ENCODE measurements at regions not wholly inside any gene's neighbourhood (a gene's known extent, or its start where the extent isn't known, plus 50 kb on each side); places are given as distances from the start of the nearest gene placed in this dataset.
"Not testable (repeated sequence)": the region's sequence is repeated elsewhere in the genome, so short reads cannot be mapped to it uniquely, and the experiment has no call there.

DNA sequence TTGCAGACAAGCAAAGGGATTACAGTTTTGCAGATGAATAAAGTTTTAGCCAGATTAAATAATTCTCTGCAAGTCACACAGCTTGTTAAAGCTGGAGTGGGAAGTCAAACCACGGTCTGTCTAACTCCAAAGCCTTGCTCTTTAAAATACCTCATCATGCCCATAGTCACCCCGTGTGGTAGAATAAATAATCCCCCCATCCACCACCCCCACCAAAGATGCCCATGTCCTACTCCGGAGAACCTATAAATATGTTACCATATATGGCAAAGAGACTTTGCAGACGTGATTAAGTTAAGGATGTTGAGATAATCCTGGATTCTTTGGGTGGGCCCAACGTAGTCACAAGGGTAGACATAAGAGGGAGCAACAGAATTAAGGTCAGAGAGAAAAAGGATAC lies 118.7 kb downstream of the BEND2 start:
- DNase-seq (ENCODE audit: low read depth, low spot score), result no peak

DNA sequence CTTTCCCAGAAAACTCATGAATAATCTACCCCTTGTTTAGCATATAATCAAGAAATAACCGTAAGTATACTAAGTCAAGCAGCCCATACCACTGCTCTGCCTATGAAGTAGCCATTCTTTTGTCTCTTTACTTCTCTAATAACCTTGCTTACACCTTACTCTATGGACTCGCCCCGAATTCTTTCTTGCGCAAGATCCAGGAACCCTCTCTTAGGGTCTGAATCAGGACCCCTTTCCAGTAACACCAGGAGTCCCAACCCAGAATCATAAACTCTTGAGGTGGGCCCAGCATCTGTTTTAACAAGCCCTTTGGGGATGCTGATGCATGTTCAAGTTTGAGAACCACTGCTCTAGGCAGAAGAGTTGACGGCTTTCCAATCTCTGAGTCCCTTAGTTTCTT lies 119.6 kb downstream of the BEND2 start:
- DNase-seq (ENCODE audit: low read depth, low spot score), result no peak
- H3K4me3 ChIP-seq (ENCODE audit: low read length), result no peak overlapping the region

More for the DNA sequence above, 118.7 kb downstream of the BEND2 start:
- H3K4me3 ChIP-seq (ENCODE audit: low read length), result no peak overlapping the region

DNA sequence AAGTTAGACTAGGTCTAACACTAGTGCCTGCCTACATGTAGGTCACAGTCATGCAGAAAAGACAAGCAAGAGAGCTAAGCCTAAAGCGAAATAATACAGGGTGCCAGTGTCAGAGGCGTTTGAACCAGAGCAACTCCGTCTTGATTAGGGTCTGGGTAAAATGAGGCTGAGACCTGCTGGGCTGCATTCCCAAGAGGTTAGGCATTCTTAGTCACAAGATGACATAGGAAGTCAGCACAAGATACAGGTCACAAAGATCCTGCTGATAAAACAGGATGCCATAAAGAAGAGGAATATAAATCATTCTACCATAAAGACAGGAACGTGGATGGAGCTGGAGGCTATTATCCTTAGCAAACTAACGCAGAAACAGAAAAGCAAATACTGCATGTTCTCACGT lies 120.9 kb downstream of the BEND2 start:
- no peak for DNase-seq (ENCODE audit: low read depth, low spot score)
- H3K4me3 ChIP-seq (ENCODE audit: low read length), result no peak overlapping the region

DNA sequence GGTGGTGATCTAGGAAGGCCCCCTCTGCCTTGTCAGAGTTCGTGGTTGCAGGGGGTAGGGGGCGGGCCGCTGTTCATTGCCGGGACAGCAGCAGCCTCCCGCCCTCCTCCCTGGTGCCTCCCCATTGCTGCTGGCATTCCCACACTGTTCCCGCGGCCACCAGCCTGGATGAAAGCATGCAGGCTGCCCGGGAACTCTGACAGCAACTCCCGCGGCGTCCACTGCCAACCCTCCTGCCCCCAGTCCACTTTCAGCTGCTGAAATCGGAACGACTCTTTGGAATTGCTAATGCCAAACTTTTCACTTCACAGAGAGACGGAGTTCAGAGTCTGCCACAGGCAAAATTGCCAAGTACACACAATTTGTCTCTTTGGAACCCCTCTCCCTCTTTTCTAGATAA lies 121.9 kb downstream of the BEND2 start:
- H3K4me3 ChIP-seq (ENCODE audit: low read length), result no peak overlapping the region
- DNase-seq (ENCODE audit: low read depth, low spot score), result no peak

DNA sequence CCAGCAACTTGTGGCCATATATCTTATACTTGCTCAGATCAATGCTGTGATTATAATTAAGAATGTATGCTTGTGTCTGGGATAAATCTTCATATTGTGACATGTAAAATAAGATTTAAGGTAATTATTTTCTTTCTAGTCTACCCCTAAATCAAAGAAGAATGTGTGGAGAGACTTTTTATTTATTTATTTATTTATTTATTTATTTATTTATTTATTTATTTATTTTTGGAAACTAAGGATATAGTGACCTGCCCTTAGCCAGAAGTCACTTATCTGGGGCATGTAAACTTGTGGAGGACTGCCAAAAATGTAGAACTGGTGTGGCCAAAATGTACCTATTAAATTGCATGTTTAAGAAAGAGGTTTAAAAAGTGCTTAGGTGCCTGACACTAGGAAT lies 144.3 kb downstream of the BEND2 start:
- H3K4me3 ChIP-seq (ENCODE audit: low read length), result no peak overlapping the region
- DNase-seq (ENCODE audit: low read depth, low spot score), result no peak

DNA sequence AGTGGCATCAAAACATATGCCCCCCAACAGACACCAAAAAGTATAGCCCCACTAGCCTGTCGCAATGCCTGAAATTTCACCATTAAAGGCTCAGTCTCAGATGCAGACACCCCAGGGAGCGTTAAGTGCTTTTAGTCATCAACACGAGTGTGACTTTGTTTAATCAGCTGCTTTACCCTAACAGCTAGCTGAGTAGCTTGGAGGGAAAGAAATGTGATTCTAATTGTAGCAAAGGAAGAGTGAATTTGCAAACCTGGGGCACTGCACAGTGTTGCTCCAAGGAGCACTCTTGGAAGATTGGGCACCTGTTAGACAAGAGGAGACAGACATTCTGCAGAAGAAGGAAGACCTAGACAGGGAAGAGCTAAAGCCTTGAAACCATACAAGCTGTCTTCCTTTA lies 145.1 kb downstream of the BEND2 start:
- DNase-seq (ENCODE audit: low read depth, low spot score), result no peak
- H3K4me3 ChIP-seq (ENCODE audit: low read length), result no peak overlapping the region

DNA sequence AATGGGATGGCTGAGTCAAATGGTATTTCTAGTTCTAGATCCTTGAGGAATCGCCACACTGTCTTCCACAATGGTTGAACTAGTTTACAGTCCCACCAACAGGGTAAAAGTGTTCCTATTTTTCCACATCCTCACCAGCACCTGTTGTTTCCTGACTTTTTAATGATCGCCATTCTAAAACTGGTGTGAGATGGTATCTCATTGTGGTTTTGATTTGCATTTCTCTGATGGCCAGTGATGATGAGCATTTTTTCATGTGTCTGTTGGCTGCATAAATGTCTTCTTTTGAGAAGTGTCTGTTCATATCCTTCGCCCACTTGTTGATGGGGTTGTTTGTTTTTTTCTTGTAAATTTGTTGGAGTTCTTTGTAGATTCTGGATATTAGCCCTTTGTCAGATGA lies 152.6 kb downstream of the BEND2 start:
- not testable (repeated sequence) for DNase-seq (ENCODE audit: low read depth, low spot score); H3K4me3 ChIP-seq (ENCODE audit: low read length)

DNA sequence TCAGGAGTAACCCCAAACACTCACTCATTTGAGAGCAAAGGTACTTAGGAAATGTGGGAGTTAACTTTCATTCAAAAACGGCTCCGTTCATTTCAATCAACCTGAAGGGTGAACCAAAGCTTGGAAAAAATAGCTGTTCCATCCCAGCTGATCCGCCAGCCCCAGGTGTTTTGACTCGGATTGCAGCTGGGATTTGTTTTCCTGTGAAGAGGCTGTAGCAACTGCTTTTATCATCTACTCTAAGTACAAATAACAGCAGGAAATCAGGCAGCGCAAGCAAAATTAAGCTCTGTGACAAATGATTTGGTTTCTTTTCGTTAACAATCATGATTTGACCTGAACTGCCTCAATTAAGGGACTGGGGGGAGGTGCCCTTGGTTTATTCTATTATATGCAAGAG lies 154.7 kb downstream of the BEND2 start:
- no peak overlapping the region for H3K4me3 ChIP-seq (ENCODE audit: low read length)
- DNase-seq (ENCODE audit: low read depth, low spot score), result no peak

DNA sequence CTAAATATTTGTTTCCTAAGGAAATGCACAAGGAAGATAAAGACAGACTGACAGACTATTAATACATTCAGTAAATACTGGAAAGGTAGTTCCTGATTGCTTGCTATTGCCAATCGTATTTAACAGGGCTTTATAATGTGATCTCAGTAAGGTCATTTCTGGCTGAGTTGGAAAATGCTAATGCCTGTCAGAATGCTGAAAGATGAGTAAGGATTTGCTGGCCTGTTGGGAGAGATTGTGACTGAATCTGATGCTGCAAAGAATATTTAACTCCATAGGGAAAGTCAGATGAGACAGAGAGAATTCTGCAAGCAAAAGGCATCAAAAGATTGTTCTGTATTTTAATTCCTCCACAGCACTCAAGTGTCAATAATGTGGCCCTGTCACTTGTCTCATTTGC lies 169.0 kb downstream of the BEND2 start:
- H3K4me3 ChIP-seq (ENCODE audit: low read length), result no peak overlapping the region
- no peak for DNase-seq (ENCODE audit: low read depth, low spot score)

DNA sequence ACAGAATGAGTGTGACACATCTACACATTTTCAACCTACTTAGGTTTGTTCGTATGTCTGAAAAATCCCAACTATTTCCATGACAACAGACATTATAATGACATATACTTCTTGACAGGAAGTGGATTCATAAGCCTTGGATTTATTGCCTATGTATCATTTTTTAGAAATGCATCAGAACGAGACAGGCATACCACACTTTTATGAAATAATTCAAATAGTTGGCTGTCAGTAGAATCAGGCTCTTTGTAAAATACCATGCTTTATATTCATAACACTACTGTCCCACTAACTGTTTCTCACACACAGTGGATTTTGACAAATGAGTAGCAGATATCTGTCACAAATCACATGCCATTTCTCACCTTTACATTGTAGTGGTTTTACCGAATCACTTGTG lies 173.2 kb downstream of the BEND2 start:
- no peak overlapping the region for H3K4me3 ChIP-seq (ENCODE audit: low read length)
- no peak for DNase-seq (ENCODE audit: low read depth, low spot score)

DNA sequence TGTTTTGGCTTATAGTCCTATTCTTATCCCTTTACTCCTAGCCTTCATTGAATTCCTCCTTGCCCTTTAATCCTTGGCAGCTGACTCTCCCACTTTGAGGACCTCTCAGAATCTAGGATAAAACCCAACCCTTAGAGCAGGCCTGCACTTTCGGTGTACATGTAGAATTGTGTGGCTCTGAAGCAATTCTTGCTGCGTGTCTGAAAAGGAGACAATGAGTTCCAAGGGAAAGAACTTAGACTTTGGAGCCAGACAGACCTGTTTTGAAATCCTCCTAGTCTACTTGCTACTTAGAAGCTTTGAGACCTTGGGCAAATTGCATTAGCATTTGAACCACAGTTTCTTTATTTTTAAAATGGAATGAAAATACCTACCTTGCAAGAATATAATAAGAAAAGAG lies 175.2 kb downstream of the BEND2 start:
- H3K4me3 ChIP-seq (ENCODE audit: low read length), result no peak overlapping the region
- DNase-seq (ENCODE audit: low read depth, low spot score), result no peak

DNA sequence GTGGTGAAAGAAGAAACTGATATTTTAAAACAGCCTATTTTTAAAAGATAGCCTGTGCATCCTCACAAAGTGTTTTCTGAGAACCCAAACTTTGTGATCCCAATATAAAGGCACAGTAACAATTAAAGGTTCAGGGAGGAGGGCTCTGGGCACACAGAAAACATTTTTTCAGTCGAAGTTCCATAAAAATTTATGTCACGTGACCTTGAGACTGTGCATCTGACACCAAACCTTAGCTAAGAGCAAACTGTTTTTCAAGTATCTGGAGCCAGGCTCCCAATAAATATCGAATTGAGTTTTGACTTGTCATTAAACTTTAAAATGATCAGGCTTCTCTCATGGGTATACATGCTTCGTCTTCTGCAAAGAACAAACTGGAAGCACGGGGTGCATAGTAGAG lies 177.9 kb downstream of the BEND2 start:
- no peak overlapping the region for H3K4me3 ChIP-seq (ENCODE audit: low read length)
- DNase-seq (ENCODE audit: low read depth, low spot score), result no peak

DNA sequence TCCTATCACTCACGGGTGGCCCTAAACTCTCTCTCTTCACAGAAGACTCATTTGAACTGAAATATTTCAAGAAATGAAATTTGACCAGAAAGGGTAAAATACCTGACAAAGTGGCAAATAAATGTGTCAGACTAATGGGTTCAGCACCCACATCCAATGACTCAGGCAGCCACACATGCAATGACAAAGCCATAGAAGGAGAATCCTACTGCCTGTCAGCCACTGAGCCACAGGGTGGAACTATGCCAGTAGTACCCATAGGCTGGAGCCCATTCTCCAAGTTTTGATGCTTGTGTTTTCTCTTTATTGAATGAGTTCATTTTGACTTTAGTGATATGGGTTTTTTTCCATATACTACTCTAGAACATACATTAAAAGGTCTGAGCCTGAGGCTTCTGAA lies 179.0 kb downstream of the BEND2 start:
- no peak for DNase-seq (ENCODE audit: low read depth, low spot score)

DNA sequence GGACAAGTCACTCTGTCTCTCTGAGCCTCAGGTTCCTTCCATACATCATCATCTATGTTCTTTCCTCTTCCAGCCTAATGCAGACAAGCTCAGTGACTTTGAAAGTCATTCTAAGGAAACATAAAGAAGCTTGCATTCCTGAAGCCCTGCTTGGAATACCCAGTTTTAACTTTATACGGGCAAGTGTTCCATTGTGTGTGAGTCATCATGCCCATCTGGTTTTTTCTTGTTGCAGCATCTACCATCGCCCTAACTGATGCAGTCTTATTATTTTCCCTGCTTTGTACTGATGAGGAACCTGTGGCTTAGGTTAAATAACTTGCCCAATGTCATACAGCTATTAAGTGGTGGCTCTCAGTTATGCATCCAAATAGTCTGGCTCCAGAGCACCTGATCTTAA lies 177.9 kb upstream of the RAI2 start:
- no peak for DNase-seq (ENCODE audit: low read depth, low spot score)
- no peak overlapping the region for H3K4me3 ChIP-seq (ENCODE audit: low read length)

More for the DNA sequence above, 179.0 kb downstream of the BEND2 start:
- no peak overlapping the region for H3K4me3 ChIP-seq (ENCODE audit: low read length)

DNA sequence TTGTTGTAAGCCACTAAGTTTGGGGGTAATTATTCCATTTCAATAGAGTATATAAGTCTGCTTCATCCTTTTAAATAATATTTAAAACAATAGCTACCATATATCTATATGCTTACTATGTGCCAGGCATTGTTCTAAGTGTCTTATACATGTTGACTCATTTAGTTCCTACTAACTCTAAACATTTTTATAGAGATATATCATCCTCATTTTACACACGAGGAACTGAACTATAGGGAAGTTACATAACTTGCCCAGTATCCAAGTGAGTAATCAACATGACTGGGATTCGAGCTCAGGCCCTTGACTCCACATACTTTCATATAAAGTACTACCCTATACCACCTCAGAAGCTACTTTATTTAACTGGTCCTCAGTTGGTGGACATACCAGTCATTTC lies 175.3 kb upstream of the RAI2 start:
- DNase-seq (ENCODE audit: low read depth, low spot score), result no peak
- H3K4me3 ChIP-seq (ENCODE audit: low read length), result no peak overlapping the region

DNA sequence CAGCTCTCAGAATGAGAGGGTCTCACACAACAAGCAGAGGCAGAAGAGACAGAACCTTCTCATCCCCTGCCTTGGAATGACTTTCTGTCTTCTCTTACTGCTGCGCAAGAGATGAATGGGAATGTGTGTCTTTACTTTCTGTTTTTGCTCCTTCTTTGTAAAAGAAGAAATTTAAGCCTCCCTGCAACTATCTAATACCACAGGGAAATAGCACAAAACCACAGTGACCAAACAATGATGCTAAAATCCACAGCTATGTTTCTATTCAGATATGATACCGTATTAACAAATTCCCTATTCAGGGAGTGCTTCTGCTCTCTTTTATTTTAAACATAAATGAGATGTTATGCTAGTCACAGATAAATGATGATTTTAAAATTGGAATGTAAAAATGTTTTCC lies 173.8 kb upstream of the RAI2 start:
- H3K4me3 ChIP-seq (ENCODE audit: low read length), result no peak overlapping the region
- no peak for DNase-seq (ENCODE audit: low read depth, low spot score)

DNA sequence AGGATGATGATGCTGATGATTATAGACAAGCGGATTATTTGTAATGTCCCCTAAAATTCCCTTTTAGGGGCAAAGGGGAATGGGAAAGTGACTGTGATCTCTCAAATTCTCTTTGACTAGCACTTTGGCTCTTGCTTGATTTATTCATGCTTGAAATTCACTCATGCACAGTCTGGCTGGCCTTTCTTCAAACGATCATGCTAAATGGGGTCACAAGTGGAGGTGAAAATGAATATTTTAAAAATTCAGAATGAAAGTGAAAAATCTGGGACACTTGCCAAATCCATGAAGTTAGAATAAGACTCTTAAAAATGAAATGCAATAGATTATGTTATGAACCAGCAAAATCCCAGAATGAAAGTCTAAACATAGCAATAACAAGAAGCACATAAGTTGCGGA lies 173.4 kb upstream of the RAI2 start:
- no peak for DNase-seq (ENCODE audit: low read depth, low spot score)
- no peak overlapping the region for H3K4me3 ChIP-seq (ENCODE audit: low read length)

DNA sequence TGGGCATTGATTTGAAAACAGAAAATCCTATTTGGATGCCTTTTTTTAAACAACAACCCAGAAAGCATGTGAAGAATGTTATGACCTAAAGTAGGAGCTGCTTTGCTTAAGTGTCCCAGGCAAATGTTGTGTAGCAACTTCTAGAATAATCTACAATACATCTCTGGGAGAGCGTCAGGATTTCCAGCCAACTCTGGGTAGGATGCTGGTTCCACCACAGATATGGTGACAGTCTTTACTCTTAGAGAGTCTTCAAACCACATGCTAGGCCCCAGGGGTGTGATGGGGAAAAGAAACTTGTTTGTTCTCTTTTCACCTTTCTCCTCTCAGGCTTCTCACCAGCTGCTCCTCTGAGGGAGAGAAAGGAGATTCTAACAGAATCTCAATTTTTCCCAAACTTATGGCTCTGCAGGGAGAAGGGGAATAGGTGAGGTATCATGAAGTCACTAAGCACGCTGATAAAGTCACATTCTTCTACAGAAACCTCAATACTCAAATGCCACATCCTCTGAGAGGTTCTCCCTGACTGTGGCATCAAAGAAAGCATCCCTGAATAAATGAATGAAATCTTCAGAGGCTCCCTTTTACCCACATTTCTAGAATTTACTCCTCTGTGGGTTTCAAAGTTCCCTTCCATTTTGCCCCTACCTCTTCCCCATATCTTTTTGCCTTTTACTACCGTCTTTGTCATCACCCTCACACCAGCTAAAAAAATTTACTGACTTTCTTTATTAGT lies 171.6 kb upstream of the RAI2 start:
- no peak for DNase-seq (ENCODE audit: low read depth, low spot score)
- no peak overlapping the region for H3K4me3 ChIP-seq (ENCODE audit: low read length)

DNA sequence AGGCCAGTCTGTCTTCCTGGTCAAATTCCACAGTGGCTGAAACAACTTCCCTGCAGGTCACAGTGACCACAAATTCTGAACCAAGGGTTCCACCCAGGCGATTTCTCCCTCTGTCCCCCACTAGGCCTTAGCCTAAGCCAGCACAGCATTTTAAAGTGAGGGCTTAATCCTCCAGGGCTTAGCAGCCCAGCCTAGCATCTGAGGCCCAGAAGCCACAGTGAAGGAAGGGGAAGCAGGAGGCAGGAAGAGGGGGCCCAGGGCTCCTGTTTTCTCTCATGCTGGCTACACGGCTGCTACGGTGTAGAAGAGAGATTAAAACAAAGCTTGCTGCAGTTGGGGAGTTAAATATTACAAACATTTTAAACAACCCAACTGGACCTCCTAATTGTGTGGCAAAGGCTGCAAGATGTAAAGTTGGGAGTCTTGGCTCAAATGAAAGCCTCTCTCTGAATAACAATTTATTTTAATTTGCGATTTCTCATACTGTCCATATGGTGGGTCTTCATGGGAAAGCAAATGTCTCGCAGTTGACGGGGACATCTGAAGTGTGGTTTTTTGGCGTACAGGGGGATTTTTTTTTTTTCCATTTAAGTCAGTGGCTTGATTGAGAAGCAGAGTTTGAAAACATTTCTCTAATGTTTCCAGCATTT lies 170.8 kb upstream of the RAI2 start:
- no peak overlapping the region for H3K4me3 ChIP-seq (ENCODE audit: low read length)
- no peak for DNase-seq (ENCODE audit: low read depth, low spot score)

DNA sequence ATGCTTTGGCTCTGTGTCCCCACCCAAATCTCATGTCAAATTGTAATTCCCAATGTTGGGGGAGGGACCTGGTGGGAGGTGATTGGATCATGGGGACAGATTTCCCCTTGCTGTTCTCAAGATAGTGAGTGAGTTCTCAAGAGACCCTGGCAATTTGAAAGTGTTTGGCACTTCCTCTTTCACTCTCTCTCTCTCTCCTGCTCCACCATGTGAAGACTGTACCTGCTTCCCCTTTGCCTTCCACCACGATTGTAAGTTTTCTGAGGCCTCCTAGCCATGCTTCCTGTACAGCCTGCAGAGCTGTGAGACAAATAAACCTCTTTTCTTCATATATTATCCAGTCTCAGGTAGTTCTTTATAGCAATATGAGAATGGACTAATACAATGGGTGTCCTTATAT lies 169.6 kb upstream of the RAI2 start:
- not testable (repeated sequence) for DNase-seq (ENCODE audit: low read depth, low spot score)

DNA sequence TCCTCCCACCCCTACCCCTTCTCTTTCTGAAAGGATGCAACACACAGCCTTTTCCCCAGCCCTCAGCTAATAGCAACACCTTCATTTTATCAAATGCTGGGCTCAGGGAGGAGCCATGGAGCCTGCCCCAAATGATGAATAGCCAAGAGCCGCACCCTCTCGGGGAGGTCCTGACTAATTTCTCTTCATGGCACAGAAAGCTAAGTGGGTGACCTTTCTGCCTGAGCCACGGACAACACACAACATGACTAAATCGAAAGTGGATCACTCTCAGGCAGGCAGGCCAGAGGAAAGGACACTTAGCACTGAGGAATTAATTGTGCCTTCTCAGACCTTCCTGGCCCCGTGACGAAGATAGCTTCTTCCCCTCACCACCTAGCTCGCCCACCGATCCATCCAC lies 165.1 kb upstream of the RAI2 start:
- no peak for DNase-seq (ENCODE audit: low read depth, low spot score)
- H3K4me3 ChIP-seq (ENCODE audit: low read length), result no peak overlapping the region

More for the DNA sequence above, 169.6 kb upstream of the RAI2 start:
- not testable (repeated sequence) for H3K4me3 ChIP-seq (ENCODE audit: low read length)
